Endothelial cell of umbilical vein (primary cell): ENCODE measurements at regions not wholly inside any gene's neighbourhood (a gene's known extent, or its start where the extent isn't known, plus 50 kb on each side); places are given as distances from the start of the nearest gene placed in this dataset.

Experiments
- BruUV-seq: library from RNA; stranded (reverse); fragments of 400-500 nt; replicated peaks from 2 replicates; lab custom pipeline; 2021; lab: Mats Ljungman, UMichigan
- CTCF ChIA-PET: fragments of 300-600, 350-600 bp; sonication (Branson Sonifier 250); formaldehyde crosslinking; loops from one replicate; lab custom pipeline; 2021; ENCODE audit warnings: antibody characterized with exemption, inconsistent platforms; lab: Charles Lee
- POLR2A ChIA-PET: fragments of 300-600, 350-600 bp; sonication (Branson Sonifier 250); formaldehyde crosslinking; loops from one replicate; lab custom pipeline; 2021; ENCODE audit warnings: antibody characterized with exemption, inconsistent platforms; lab: Charles Lee
- DNase-seq: peaks from one replicate; pipeline ENCODE4 v3.0.0-alpha.2; 2011; ENCODE audit warnings: low read depth, low spot score
- FAIRE-seq: peaks from 2 replicates; lab custom pipeline; 2011; peaks lifted over from hg19 to GRCh38; lab: Jason Lieb, UNC
- H2AFZ ChIP-seq: 2 replicates; pipeline ENCODE4 v1.6.0; 2012; ENCODE audit warnings: low read depth, low read length, control low read depth, inconsistent platforms
- H3K27ac ChIP-seq: 2 replicates; pipeline ENCODE4 v1.5.1; 2011; ENCODE audit warnings: low read depth, mild to moderate bottlenecking, control low read depth, low read length, moderate library complexity; ENCODE audit not compliant: insufficient read depth
- H3K27me3 ChIP-seq, 2 experiments: 2 replicates each; pipeline versions ENCODE4 v1.6.0 to v1.6.1; 2011; ENCODE audit warnings: low read length in 2 of 2, mixed read lengths in 1 of 2; ENCODE audit not compliant: control insufficient read depth in 2 of 2, insufficient read depth in 2 of 2
- H3K36me3 ChIP-seq, 2 experiments: 2 replicates in 1 of 2; 3 replicates in 1 of 2; pipeline ENCODE4 v1.5.1; 2011; ENCODE audit warnings: low read length in 2 of 2, mild to moderate bottlenecking in 1 of 2, moderate library complexity in 1 of 2; ENCODE audit not compliant: control insufficient read depth in 2 of 2, insufficient read depth in 2 of 2; ENCODE audit errors: extremely low read depth in 1 of 2
- H3K4me1 ChIP-seq: 3 replicates; pipeline ENCODE4 v1.5.1; 2011; ENCODE audit warnings: mild to moderate bottlenecking, low read length; ENCODE audit not compliant: control insufficient read depth, insufficient read depth; ENCODE audit errors: extremely low read depth
- H3K4me2 ChIP-seq: 2 replicates; pipeline ENCODE4 v1.6.1; 2011; ENCODE audit warnings: low read length, control low read depth, mixed read lengths; ENCODE audit not compliant: insufficient read depth
- H3K4me3 ChIP-seq, 3 experiments: fragments of 200-600 bp in 1 of 3; sonication (generic), shearing (Covaris generic) in 1 of 3; replicated peaks in 1 of 3; 2 replicates each; pipeline ENCODE4 v1.5.1; 2011 to 2016; ENCODE audit warnings: control low read depth in 3 of 3, low read length in 3 of 3, mild to moderate bottlenecking in 2 of 3, inconsistent platforms in 1 of 3, low read depth in 1 of 3, moderate library complexity in 1 of 3; ENCODE audit not compliant: insufficient read depth in 1 of 3
- H3K79me2 ChIP-seq: 2 replicates; pipeline ENCODE4 v1.6.0; 2012; ENCODE audit warnings: low read length, inconsistent platforms; ENCODE audit not compliant: control insufficient read depth, insufficient read depth
- H3K9ac ChIP-seq: replicated peaks from 2 replicates; pipeline ENCODE3; 2011; ENCODE audit warnings: low read length, control low read depth; ENCODE audit not compliant: insufficient read depth; ENCODE audit errors: extremely low read depth
- H3K9me1 ChIP-seq: replicated peaks from 3 replicates; pipeline ENCODE4 v1.6.0; 2011; ENCODE audit warnings: mild to moderate bottlenecking, low read length; ENCODE audit not compliant: control insufficient read depth, insufficient read depth; ENCODE audit errors: extremely low read depth
- H3K9me3 ChIP-seq: replicated peaks from 2 replicates; pipeline ENCODE4 v1.5.1; 2012; ENCODE audit warnings: low read length, inconsistent platforms; ENCODE audit not compliant: control insufficient read depth, insufficient read depth
- H4K20me1 ChIP-seq: replicated peaks from 2 replicates; pipeline ENCODE3; 2011; ENCODE audit warnings: mild to moderate bottlenecking, low read length; ENCODE audit not compliant: control insufficient read depth, insufficient read depth; ENCODE audit errors: extremely low read depth
- CTCF ChIP-seq, 2 donors: IDR thresholded peaks; 1 replicate in 1 of 2; 2 replicates in 1 of 2; pipeline ENCODE4 v1.5.1; 2011; ENCODE audit warnings: low read length in 2 of 2, mild to moderate bottlenecking in 2 of 2, moderate library complexity in 2 of 2, control low read depth in 1 of 2, inconsistent platforms in 1 of 2, low read depth in 1 of 2; ENCODE audit not compliant: insufficient read depth in 1 of 2; ENCODE audit errors: extremely low read depth in 1 of 2
- EZH2 ChIP-seq: IDR thresholded peaks from 2 replicates; pipeline ENCODE4 v1.6.1; 2012; ENCODE audit warnings: borderline replicate concordance, low read depth, mild to moderate bottlenecking, moderate library complexity, low read length, inconsistent platforms; ENCODE audit not compliant: severe bottlenecking
- FOS ChIP-seq: IDR thresholded peaks from 2 replicates; pipeline ENCODE4 v1.6.1; 2011; ENCODE audit warnings: mild to moderate bottlenecking, low read length, moderate library complexity, borderline replicate concordance; ENCODE audit not compliant: insufficient read depth
- GATA2 ChIP-seq: IDR thresholded peaks from 2 replicates; pipeline ENCODE4 v1.7.0; 2011; ENCODE audit warnings: low read depth, mild to moderate bottlenecking, moderate library complexity, mixed read lengths, low read length; ENCODE audit not compliant: insufficient read length, insufficient read depth
- JUN ChIP-seq: IDR thresholded peaks from 2 replicates; pipeline ENCODE4 v1.6.1; 2011; ENCODE audit warnings: borderline replicate concordance, low read depth; ENCODE audit not compliant: insufficient read length, insufficient read depth
- MYC ChIP-seq: IDR thresholded peaks from one replicate; pipeline ENCODE4 v1.6.1; 2011; ENCODE audit warnings: mild to moderate bottlenecking, low read depth, low read length
- POLR2A ChIP-seq: IDR thresholded peaks from 2 replicates; pipeline ENCODE4 v1.6.1; 2012; ENCODE audit warnings: low read depth, mild to moderate bottlenecking, control low read depth, low read length
- POLR2AphosphoS5 ChIP-seq: IDR thresholded peaks from 2 replicates; pipeline ENCODE4 v1.6.1; 2012; ENCODE audit warnings: low read depth, mild to moderate bottlenecking, control low read depth, low read length, moderate library complexity; ENCODE audit not compliant: insufficient read depth
- dilution Hi-C: fragments of 300-500 bp; cut with MboI; formaldehyde crosslinking; loops from one replicate; pipeline ENCODE4 v1.15.0; 2019; ENCODE audit warnings: low sequenced_read_pairs; ENCODE audit not compliant: extremely low pct_ligation_motif_present
- intact Hi-C: fragments of 100-400 bp; cut with micrococcal nuclease; formaldehyde crosslinking; loops from one replicate; pipeline ENCODE4 v1.10.0; 2022
- TF ChIP-seq, protein P1 (sequence below): IDR thresholded peaks from 2 replicates; pipeline ENCODE4 v1.6.1; 2011; ENCODE audit not compliant: insufficient read depth, insufficient read length

DNA sequence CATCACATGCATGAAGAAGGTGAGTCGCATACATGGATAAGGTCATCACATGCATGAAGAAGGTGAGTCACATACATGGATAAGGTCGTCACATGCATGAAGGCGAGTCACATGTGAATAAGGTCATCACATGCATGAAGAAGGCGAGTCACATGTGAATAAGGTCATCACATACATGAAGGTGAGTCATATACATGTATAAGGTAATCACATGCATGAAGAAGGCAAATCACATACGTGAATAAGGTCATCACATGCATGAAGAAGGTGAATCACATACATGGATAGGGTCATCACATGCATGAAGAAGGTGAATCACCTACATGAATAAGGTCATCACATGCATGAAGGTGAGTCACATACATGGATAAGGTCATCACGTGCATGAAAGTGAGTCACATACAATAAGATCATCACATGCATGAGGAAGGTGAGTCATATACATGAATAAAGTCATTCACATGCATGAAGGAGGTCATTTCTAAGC, 105.1 kb upstream of the SDK2 start:
- DNase-seq: no peak
- Histone ChIP-seq H3K4me2 (no peak overlapping the region), H2AFZ (no peak overlapping the region), H3K36me3 (no peaks in the 10 kb centered on the region), H3K9ac (no peak overlapping the region), H3K4me1 (no peaks in the 10 kb centered on the region), H3K79me2 (no peaks in the 10 kb centered on the region), H3K9me1 (no peaks in the 10 kb centered on the region), H3K27me3 (no peaks in the 10 kb centered on the region), H3K4me3 (no peak overlapping the region), H4K20me1 (no peaks in the 10 kb centered on the region), H3K9me3 (no peaks in the 10 kb centered on the region), H3K27ac (no peak overlapping the region)
- ChIA-PET POLR2A (no interaction called here), CTCF (no interaction called here)
- TF ChIP-seq JUN (peak; percentile 23), POLR2A (no peak), GATA2 (no peak), CTCF (IDR thresholded peaks at IDR 0.05; ENCODE audit: extremely low read depth in 1 of 2, insufficient read depth in 1 of 2, low read depth in 1 of 2, low read length in 2 of 2) (no peak)
- TF ChIP-seq, protein P1, sequence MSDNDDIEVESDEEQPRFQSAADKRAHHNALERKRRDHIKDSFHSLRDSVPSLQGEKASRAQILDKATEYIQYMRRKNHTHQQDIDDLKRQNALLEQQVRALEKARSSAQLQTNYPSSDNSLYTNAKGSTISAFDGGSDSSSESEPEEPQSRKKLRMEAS: no peak
- intact Hi-C loops: no loop called here
- no peak for FAIRE-seq
- dilution Hi-C loops: no loop called here
- no TSS peak for BruUV-seq

DNA sequence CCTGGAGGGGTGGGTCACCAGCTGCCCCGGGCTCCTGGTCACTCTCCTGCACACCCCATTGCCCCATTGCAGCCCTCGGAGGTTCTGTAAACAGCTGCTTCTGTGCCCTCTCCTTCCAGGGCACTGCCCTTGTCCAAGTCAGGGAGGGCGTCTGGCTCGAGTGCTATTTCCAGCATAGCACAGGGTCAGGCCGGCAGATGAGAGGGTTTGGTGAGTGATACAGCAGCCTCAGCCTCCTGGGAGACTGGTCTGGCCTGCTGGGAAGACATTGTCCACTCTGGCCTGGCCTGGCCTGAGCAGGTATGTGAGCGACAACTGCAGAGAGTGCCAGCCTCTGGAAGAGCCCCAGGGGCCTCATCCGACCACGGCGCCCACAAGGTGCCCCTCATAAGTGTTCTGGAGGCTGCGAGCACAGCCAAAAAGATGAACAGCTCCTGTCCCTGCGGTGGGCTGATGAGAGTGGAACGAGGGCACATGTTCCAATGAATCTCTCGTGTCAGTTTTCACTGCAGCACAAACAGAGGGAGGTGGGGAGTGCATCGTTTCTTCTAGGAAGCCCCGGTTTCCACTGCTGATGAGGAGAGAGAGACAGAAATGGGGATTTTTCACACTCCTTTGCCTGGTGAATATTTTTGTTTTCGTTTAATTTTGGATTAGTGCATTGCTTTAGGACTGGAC, 105.8 kb upstream of the SDK2 start:
- Histone ChIP-seq H3K79me2 (no peaks in the 10 kb centered on the region), H4K20me1 (no peaks in the 10 kb centered on the region), H3K4me2 (no peak overlapping the region), H3K27ac (no peak overlapping the region), H3K9me3 (no peaks in the 10 kb centered on the region), H3K9ac (no peak overlapping the region), H3K36me3 (no peaks in the 10 kb centered on the region), H3K4me3 (no peak overlapping the region), H2AFZ (no peak overlapping the region), H3K4me1 (no peaks in the 10 kb centered on the region), H3K9me1 (no peaks in the 10 kb centered on the region), H3K27me3 (no peaks in the 10 kb centered on the region)
- intact Hi-C loops: no loop called here
- dilution Hi-C loops: no loop called here
- FAIRE-seq (no peak), DNase-seq (no peak)
- ChIA-PET CTCF (no interaction called here), POLR2A (no interaction called here)
- BruUV-seq: no TSS peak
- TF ChIP-seq CTCF (IDR thresholded peaks at IDR 0.05; ENCODE audit: extremely low read depth in 1 of 2, insufficient read depth in 1 of 2, low read depth in 1 of 2, low read length in 2 of 2) (no peak), GATA2 (no peak), POLR2A (no peak), FOS (no peak), POLR2AphosphoS5 (no peak), JUN (no peak), EZH2 (no peak), MYC (no peak)
- TF ChIP-seq, protein P1: no peak
